Kidney (tissue), 13 donors: ENCODE measurements at regions not wholly inside any gene's neighbourhood (a gene's known extent, or its start where the extent isn't known, plus 50 kb on each side); places are given as distances from the start of the nearest gene placed in this dataset.

Experiments
- DNase-seq, 5 donors: peaks; one replicate each; pipeline ENCODE4 v3.0.0-alpha.2; 2013 to 2020
- FAIRE-seq: peaks from 2 replicates; lab custom pipeline; 2012; peaks lifted over from hg19 to GRCh38; lab: Jason Lieb, UNC
- H3K27ac ChIP-seq, 2 donors: one replicate each; pipeline ENCODE4 v1.7.0; 2013; ENCODE audit warnings: low read depth in 2 of 2, low read length in 2 of 2, inconsistent platforms in 1 of 2
- H3K27me3 ChIP-seq: one replicate; pipeline ENCODE4 v1.7.1; 2013; ENCODE audit warnings: low read length, inconsistent platforms; ENCODE audit not compliant: control insufficient read depth, insufficient read depth
- H3K36me3 ChIP-seq, 3 donors: one replicate each; pipeline versions ENCODE4 v1.7.0 to v1.7.1; 2013; ENCODE audit warnings: low read length in 3 of 3, control low read depth in 1 of 3, inconsistent platforms in 1 of 3; ENCODE audit not compliant: insufficient read depth in 3 of 3, control insufficient read depth in 2 of 3
- H3K4me1 ChIP-seq, 3 donors: one replicate each; pipeline versions ENCODE4 v1.7.0 to v1.7.1; 2013; ENCODE audit warnings: low read length in 3 of 3, inconsistent platforms in 1 of 3, low read depth in 1 of 3; ENCODE audit not compliant: control insufficient read depth in 2 of 3, insufficient read depth in 2 of 3
- H3K4me3 ChIP-seq, 3 donors: one replicate each; pipeline versions ENCODE4 v1.7.0 to v1.8.1; 2013; ENCODE audit warnings: low read length in 3 of 3, control low read depth in 1 of 3, inconsistent platforms in 1 of 3
- H3K9ac ChIP-seq, 3 donors: one replicate each; pipeline versions ENCODE4 v1.7.0 to v1.7.1; 2013; ENCODE audit warnings: low read length in 3 of 3, control low read depth in 1 of 3, inconsistent platforms in 1 of 3
- H3K9me3 ChIP-seq, 3 donors: one replicate each; pipeline versions ENCODE4 v1.7.0 to v1.7.1; 2013; ENCODE audit warnings: low read length in 3 of 3, control low read depth in 1 of 3, inconsistent platforms in 1 of 3; ENCODE audit not compliant: control insufficient read depth in 2 of 3, insufficient read depth in 1 of 3
- CTCF ChIP-seq: IDR thresholded peaks from 3 replicates; pipeline ENCODE4 v1.5.1; 2012; ENCODE audit warnings: mild to moderate bottlenecking, moderate library complexity, borderline replicate concordance; ENCODE audit not compliant: insufficient read depth; ENCODE audit errors: extremely low read depth
- intact Hi-C: fragments of 100-400 bp; cut with DNase I; formaldehyde crosslinking; loops from one replicate; pipeline ENCODE4 v1.11.1; 2022
- donor health status: control.
- donor health status: control.
- donor health status: control.
- donor health status: control.
- donor health status: control.
- donor health status: DM: yes; HTN: yes; CAD: no.
- donor health status: Normal renal cell carcinoma (clear cell type).

- no peaks in the 10 kb centered on the region for H3K9me3 ChIP-seq
- peak overlapping the region; percentile 20 to 53 for H3K27ac ChIP-seq
- H3K9ac ChIP-seq: no peak overlapping the region
- H3K36me3 ChIP-seq: no peaks in the 10 kb centered on the region
- intact Hi-C loops: no loop called here
- peak in 1 of 5 donors; percentile 25 for DNase-seq
- no peak for FAIRE-seq
- no peak for TF ChIP-seq CTCF
- H3K4me3 ChIP-seq: no peak overlapping the region
- H3K27me3 ChIP-seq: no peaks in the 10 kb centered on the region
- H3K4me1 ChIP-seq: peaks cover 7 to 25% (median 15%) of the 10 kb centered on the region in 3 donors
These were observed 144.1 kb upstream of the PELI2 start for GRCh38 chr14:55973911-55974630.

GRCh38 chr14:55975281-55975910 lies 142.8 kb upstream of the PELI2 start:
- Histone ChIP-seq H3K4me3 (peak overlapping the region in 1 of 3 donors; percentile 8), H3K27me3 (no peaks in the 10 kb centered on the region), H3K27ac (no peak overlapping the region), H3K4me1 (peaks cover 7 to 25% (median 15%) of the 10 kb centered on the region in 3 donors), H3K9me3 (no peaks in the 10 kb centered on the region), H3K9ac (no peak overlapping the region), H3K36me3 (no peaks in the 10 kb centered on the region)
- intact Hi-C loops: no loop called here
- TF ChIP-seq CTCF: no peak
- peak in 4 of 5 donors; percentile 29 to 69 (median 42) for DNase-seq
- FAIRE-seq: no peak

- Histone ChIP-seq H3K27ac (no peak overlapping the region), H3K9me3 (peaks cover 0 to 5% (median 0%) of the 10 kb centered on the region in 3 donors), H3K9ac (no peak overlapping the region), H3K27me3 (no peaks in the 10 kb centered on the region), H3K4me3 (no peak overlapping the region), H3K36me3 (no peaks in the 10 kb centered on the region), H3K4me1 (peaks cover 7 to 25% (median 15%) of the 10 kb centered on the region in 3 donors)
- peak in 2 of 5 donors; percentile 31 to 34 for DNase-seq
- FAIRE-seq: no peak
- intact Hi-C loops: no loop called here
- no peak for TF ChIP-seq CTCF
These were observed 142.0 kb upstream of the PELI2 start for GRCh38 chr14:55976219-55976618.
